Loucy (cell line): ENCODE measurements at regions not wholly inside any gene's neighbourhood (a gene's known extent, or its start where the extent isn't known, plus 50 kb on each side); places are given as distances from the start of the nearest gene placed in this dataset.

Experiments
- CTCF ChIP-seq: fragments of 200-600 bp; sonication (generic); conservative IDR thresholded peaks from 2 replicates; pipeline ENCODE4 v1.5.1; 2014; ENCODE audit warnings: mild to moderate bottlenecking, antibody characterized with exemption, low read length
- EZH2phosphoT487 ChIP-seq: fragments of 200-600 bp; IDR thresholded peaks from 2 replicates; pipeline ENCODE4 v1.6.1; 2018; ENCODE audit warnings: antibody characterized with exemption, mild to moderate bottlenecking, moderate library complexity, borderline replicate concordance

- TF ChIP-seq EZH2phosphoT487 (no peak), CTCF (no peak)
Observed at GRCh38 chr21:41611441-41611840, 103.5 kb upstream of the TMPRSS2 start.
